K562 (cell line): ENCODE measurements at regions not wholly inside any gene's neighbourhood (a gene's known extent, or its start where the extent isn't known, plus 50 kb on each side); places are given as distances from the start of the nearest gene placed in this dataset.

Source experiments
- ATAC-seq: fragments of 200-7000 bp; cut with Tn5 transposase; 3 replicates; pipeline ENCODE4 v1.9.1; 2020; ENCODE audit warnings: moderate library complexity
- BruUV-seq: library from RNA; stranded (reverse); fragments of 400-500 nt; replicated peaks from 2 replicates; lab custom pipeline; 2021; lab: Mats Ljungman, UMichigan
- CTCF ChIA-PET: fragments of 300-600 bp; formaldehyde crosslinking; extraction: SDS; loops from one replicate; lab custom pipeline; 2021; ENCODE audit warnings: low intra/inter-chr PET ratio; lab: Yijun Ruan, JAX
- POLR2A ChIA-PET: fragments of 300-600, 350-650 bp; sonication (Branson Sonifier 250); formaldehyde crosslinking; extraction: SDS; loops from one replicate; lab custom pipeline; 2021; ENCODE audit warnings: antibody characterized with exemption, inconsistent platforms; lab: Yijun Ruan, JAX
- DNase-seq, 4 experiments: peaks; one replicate each; pipeline versions ENCODE4 v3.0.0 to v3.0.0-alpha.2; 2011 to 2018; ENCODE audit warnings: low spot score in 3 of 4, mixed read lengths in 3 of 4; ENCODE audit errors: extremely low read depth in 1 of 4
- FAIRE-seq: peaks from 2 replicates; lab custom pipeline; 2011; peaks lifted over from hg19 to GRCh38; lab: Jason Lieb, UNC
- H2AFZ ChIP-seq: 2 replicates; pipeline ENCODE4 v1.6.0; 2011; ENCODE audit warnings: low read depth, low read length, control low read depth, inconsistent platforms
- H3K27ac ChIP-seq: fragments of 200-600 bp; 3 replicates; pipeline ENCODE4 v1.8.0; 2011; ENCODE audit warnings: low read depth, mild to moderate bottlenecking, control low read depth, inconsistent platforms, low read length, moderate library complexity, mixed read lengths; ENCODE audit errors: extremely low read depth
- H3K27me3 ChIP-seq, 2 experiments: fragments of 300-600 bp in 1 of 2; 2 replicates in 1 of 2; 3 replicates in 1 of 2; pipeline versions ENCODE4 v1.6.0 to v1.8.0; 2011; ENCODE audit warnings: inconsistent platforms in 2 of 2, low read length in 2 of 2, mild to moderate bottlenecking in 1 of 2, mixed read lengths in 1 of 2, moderate library complexity in 1 of 2; ENCODE audit not compliant: control insufficient read depth in 2 of 2, insufficient read depth in 2 of 2
- H3K36me3 ChIP-seq: fragments of 300-600 bp; 3 replicates; pipeline ENCODE4 v1.8.0; 2011; ENCODE audit warnings: mild to moderate bottlenecking, low read length, inconsistent platforms; ENCODE audit not compliant: control insufficient read depth, insufficient read depth
- H3K4me1 ChIP-seq, 2 experiments: fragments of 200-600 bp in 1 of 2; replicated peaks in 1 of 2; 2 replicates in 1 of 2; 3 replicates in 1 of 2; pipeline versions ENCODE4 v1.5.1 to v1.8.0; 2011; ENCODE audit warnings: inconsistent platforms in 2 of 2, low read length in 2 of 2, mild to moderate bottlenecking in 1 of 2, mixed read lengths in 1 of 2, moderate library complexity in 1 of 2; ENCODE audit not compliant: control insufficient read depth in 2 of 2, insufficient read depth in 2 of 2
- H3K4me2 ChIP-seq: 2 replicates; pipeline ENCODE4 v1.6.1; 2011; ENCODE audit warnings: low read length, control low read depth, inconsistent platforms, mixed read lengths; ENCODE audit not compliant: insufficient read depth
- H3K4me3 ChIP-seq: fragments of 200-600 bp; sonication (generic), shearing (Covaris generic); 2 replicates; pipeline ENCODE4 v1.5.1; 2016; ENCODE audit warnings: control low read depth, inconsistent platforms
- H3K79me2 ChIP-seq: fragments of 200-600 bp; 3 replicates; pipeline ENCODE4 v1.8.0; 2011; ENCODE audit warnings: low read length, inconsistent platforms; ENCODE audit not compliant: control insufficient read depth, insufficient read depth
- H3K9ac ChIP-seq, 2 experiments: 2 replicates each; pipeline versions ENCODE4 v1.6.0 to v1.6.1; 2011; ENCODE audit warnings: low read depth in 2 of 2, low read length in 2 of 2, control low read depth in 1 of 2, inconsistent platforms in 1 of 2, mild to moderate bottlenecking in 1 of 2, mixed read lengths in 1 of 2; ENCODE audit not compliant: insufficient read depth in 1 of 2
- H3K9me1 ChIP-seq: one replicate; pipeline ENCODE4 v1.6.0; 2011; ENCODE audit warnings: inconsistent platforms, mild to moderate bottlenecking, low read length, moderate library complexity; ENCODE audit not compliant: control insufficient read depth, insufficient read depth
- H3K9me3 ChIP-seq: replicated peaks from 2 replicates; pipeline ENCODE4 v1.5.1; 2011; ENCODE audit warnings: low read depth, low read length, inconsistent platforms; ENCODE audit not compliant: control insufficient read depth, insufficient read depth
- H4K20me1 ChIP-seq: replicated peaks from 2 replicates; pipeline ENCODE4 v1.6.1; 2011; ENCODE audit warnings: low read length, inconsistent platforms, mixed read lengths; ENCODE audit not compliant: control insufficient read depth, insufficient read depth
- CC2D1A ChIP-seq: fragments of 450-650 bp; IDR thresholded peaks from 2 replicates; pipeline ENCODE4 v1.6.1; 2017; ENCODE audit warnings: mild to moderate bottlenecking
- KAT8 ChIP-seq: fragments of 450-650 bp; IDR thresholded peaks from 2 replicates; pipeline ENCODE4 v1.6.1; 2016; ENCODE audit warnings: low read depth, mild to moderate bottlenecking
- TAL1 ChIP-seq: fragments of 450-650 bp; IDR thresholded peaks from 2 replicates; pipeline ENCODE4 v1.6.1; 2016; ENCODE audit warnings: mild to moderate bottlenecking
- TGIF2 ChIP-seq: sonication (generic); formaldehyde crosslinking; IDR thresholded peaks from 2 replicates; pipeline ENCODE4 v1.8.1; 2022; ENCODE audit warnings: mild to moderate bottlenecking, missing genetic modification reagents, moderate library complexity
- ZBTB12 ChIP-seq: fragments of 250-450 bp; sonication (Bioruptor Pico); IDR thresholded peaks from 2 replicates; pipeline ENCODE4 v1.4.0; 2020
- ZNF239 ChIP-seq: fragments of 250-450 bp; sonication (Bioruptor Pico); IDR thresholded peaks from 2 replicates; pipeline ENCODE4 v1.4.0; 2020; ENCODE audit warnings: mild to moderate bottlenecking
- ZNF324 ChIP-seq: fragments of 250-450 bp; sonication (Bioruptor Pico); IDR thresholded peaks from 2 replicates; pipeline ENCODE4 v1.4.0; 2020; ENCODE audit warnings: mild to moderate bottlenecking
- ZNF551 ChIP-seq: fragments of 250-450 bp; sonication (Bioruptor Pico); IDR thresholded peaks from 2 replicates; pipeline ENCODE4 v1.5.0; 2021; ENCODE audit warnings: mild to moderate bottlenecking, moderate library complexity
- WGBS: fragments of 100-300 bp; shearing (Covaris generic); methylation state at CpG from one replicate; pipeline ENCODE4 v1.1.6; 2016; ENCODE audit warnings: low coverage, mixed read lengths; ENCODE audit not compliant: insufficient coverage; ENCODE audit errors: missing lambda C conversion rate; 5-methylcytosine and 5-hydroxymethylcytosine counted together
- in situ Hi-C: fragments of 300-500 bp; cut with MboI; formaldehyde crosslinking; loops from 4 replicates; pipeline ENCODE4 v1.15.0; 2018; ENCODE audit warnings: inconsistent platforms, mixed read lengths
- intact Hi-C: fragments of 100-400 bp; cut with micrococcal nuclease; formaldehyde crosslinking; loops from 2 replicates; pipeline ENCODE4 v1.14.2; 2022
- TF ChIP-seq, protein P1 (sequence below): fragments of 200-800 bp; sonication (Bioruptor generic); IDR thresholded peaks from 2 replicates; pipeline ENCODE4 v1.6.1; 2017; ENCODE audit warnings: missing genetic modification characterization, missing compliant biosample characterization

DNA sequence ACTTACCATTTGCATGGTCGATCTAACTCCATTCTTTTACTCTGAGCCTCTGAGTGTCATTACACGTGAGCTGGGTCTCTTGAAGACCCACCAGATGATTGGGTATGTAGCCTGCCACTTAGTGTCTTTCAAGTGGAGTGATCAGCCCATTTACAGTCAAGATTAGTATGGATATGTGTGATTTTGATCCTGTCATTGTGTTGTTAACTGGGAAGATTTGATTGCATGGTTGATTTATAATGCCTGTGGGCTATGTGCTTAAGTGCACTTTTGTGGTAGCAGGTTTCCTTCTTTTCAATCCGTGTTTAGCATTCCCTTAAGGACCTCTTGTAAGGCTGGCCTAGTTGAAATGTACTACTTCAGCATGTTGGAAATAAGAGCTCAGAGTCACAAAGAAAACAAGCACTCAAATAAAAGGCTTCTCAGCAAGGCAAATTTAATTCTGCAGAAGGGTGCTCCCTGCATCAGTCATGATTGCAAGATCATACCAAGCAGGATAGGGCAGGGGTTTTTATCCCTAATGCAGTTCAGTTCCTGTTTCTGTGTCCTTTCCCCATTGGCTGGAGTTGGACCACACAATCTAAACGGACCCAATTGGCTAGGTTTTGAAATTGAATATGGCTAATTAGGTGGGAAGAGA is 230.7 kb upstream of the SYT4 start:
- ATAC-seq (no peak), DNase-seq (no peak), FAIRE-seq (no peak)
- TF ChIP-seq KAT8 (no peak), ZBTB12 (CRISPR knock-in tag) (no peak), TAL1 (no peak), CC2D1A (no peak), ZNF239 (CRISPR knock-in tag) (no peak), TGIF2 (no peak), ZNF324 (CRISPR knock-in tag) (no peak), ZNF551 (no peak)
- TF ChIP-seq, protein P1, sequence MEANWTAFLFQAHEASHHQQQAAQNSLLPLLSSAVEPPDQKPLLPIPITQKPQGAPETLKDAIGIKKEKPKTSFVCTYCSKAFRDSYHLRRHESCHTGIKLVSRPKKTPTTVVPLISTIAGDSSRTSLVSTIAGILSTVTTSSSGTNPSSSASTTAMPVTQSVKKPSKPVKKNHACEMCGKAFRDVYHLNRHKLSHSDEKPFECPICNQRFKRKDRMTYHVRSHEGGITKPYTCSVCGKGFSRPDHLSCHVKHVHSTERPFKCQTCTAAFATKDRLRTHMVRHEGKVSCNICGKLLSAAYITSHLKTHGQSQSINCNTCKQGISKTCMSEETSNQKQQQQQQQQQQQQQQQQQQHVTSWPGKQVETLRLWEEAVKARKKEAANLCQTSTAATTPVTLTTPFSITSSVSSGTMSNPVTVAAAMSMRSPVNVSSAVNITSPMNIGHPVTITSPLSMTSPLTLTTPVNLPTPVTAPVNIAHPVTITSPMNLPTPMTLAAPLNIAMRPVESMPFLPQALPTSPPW (CRISPR knock-in tag): no peak
- Histone ChIP-seq H3K27me3 (no peaks in the 10 kb centered on the region), H3K9me1 (no peaks in the 10 kb centered on the region), H4K20me1 (no peaks in the 10 kb centered on the region), H3K36me3 (no peaks in the 10 kb centered on the region), H3K4me3 (no peak overlapping the region), H3K4me1 (no peaks in the 10 kb centered on the region), H2AFZ (no peak overlapping the region), H3K9me3 (no peaks in the 10 kb centered on the region), H3K4me2 (no peak overlapping the region), H3K27ac (no peak overlapping the region), H3K9ac (no peak overlapping the region), H3K79me2 (no peaks in the 10 kb centered on the region)
- ChIA-PET CTCF (no interaction called here), POLR2A (no interaction called here)
- in situ Hi-C loops: no loop called here
- no TSS peak for BruUV-seq
- intact Hi-C loops: no loop called here
- 0% methylated on average over 4 of the region's 4 CpGs for WGBS
